ENCODE measurements at regions not wholly inside any gene's neighbourhood (a gene's known extent, or its start where the extent isn't known, plus 50 kb on each side); places are given as distances from the start of the nearest gene placed in this dataset.

DNA sequence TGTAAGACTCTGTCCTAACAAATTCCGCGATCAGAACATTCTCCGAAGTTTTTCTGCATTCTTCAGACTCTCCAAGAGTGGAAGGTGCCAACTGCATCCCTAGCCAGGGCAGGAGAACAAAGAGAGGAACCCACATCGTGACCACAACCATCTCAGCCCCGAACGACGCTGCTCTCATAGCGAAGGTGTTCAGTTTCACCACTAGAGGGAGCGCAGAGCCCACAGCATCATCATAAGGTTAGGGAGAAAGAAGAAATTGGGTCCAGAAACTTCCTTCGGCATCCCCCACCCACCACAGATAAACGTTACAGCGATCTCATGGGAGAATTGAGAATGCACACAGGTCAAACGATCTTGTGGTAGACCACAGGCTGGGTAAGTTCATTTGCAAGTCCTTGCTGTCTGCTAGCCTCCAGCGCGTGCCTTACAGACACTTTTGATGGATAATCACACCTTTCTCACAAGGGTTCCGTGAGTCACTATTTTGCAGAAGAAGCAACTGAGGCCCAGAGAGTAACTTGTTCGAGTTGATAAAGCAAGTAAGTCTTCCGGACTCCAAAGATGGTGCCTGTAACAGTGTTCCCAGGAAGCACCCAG lies 53.7 kb upstream of the ARL4C start:
- H3K27me3 ChIP-seq = no peaks in the 10 kb centered on the region
- peaks cover 9% of the 10 kb centered on the region for H3K4me1 ChIP-seq
- intact Hi-C loops (cut with DNase I) = no loop called here
- H3K9me3 ChIP-seq = no peaks in the 10 kb centered on the region
- H3K4me3 ChIP-seq = no peak overlapping the region
- no peaks in the 10 kb centered on the region for H3K36me3 ChIP-seq
- no peak overlapping the region for H3K27ac ChIP-seq
- TF ChIP-seq POLR2AphosphoS5 (IDR thresholded peaks at IDR 0.05; ENCODE audit: insufficient read depth in 1 of 2, low read depth in 1 of 2) (no peak), POLR2A (IDR thresholded peaks at IDR 0.05) (no peak)
- TF ChIP-seq, protein P1, sequence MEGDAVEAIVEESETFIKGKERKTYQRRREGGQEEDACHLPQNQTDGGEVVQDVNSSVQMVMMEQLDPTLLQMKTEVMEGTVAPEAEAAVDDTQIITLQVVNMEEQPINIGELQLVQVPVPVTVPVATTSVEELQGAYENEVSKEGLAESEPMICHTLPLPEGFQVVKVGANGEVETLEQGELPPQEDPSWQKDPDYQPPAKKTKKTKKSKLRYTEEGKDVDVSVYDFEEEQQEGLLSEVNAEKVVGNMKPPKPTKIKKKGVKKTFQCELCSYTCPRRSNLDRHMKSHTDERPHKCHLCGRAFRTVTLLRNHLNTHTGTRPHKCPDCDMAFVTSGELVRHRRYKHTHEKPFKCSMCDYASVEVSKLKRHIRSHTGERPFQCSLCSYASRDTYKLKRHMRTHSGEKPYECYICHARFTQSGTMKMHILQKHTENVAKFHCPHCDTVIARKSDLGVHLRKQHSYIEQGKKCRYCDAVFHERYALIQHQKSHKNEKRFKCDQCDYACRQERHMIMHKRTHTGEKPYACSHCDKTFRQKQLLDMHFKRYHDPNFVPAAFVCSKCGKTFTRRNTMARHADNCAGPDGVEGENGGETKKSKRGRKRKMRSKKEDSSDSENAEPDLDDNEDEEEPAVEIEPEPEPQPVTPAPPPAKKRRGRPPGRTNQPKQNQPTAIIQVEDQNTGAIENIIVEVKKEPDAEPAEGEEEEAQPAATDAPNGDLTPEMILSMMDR (IDR thresholded peaks at IDR 0.05) = peak; percentile 84 to 90 (median 88)
- no peak for DNase-seq (ENCODE audit: extremely low spot score in 2 of 2)

DNA sequence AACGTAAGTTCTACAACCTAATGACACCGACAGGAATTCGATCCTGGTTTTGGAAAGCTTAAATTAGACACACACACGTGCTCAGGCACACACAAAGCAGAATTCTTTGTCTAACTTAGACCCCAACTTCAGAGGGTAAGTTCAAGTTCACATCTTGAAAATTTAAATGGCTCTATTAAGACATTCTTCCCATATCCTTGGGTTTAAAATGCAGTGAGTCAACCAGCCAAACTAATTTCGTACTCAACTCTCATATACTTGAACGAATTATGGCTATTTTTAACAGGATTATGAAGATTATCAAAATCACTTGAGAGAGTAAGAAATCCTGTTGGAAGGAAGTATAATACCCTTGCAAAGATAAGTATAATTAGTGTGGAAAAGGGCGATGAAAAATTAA lies 53.2 kb upstream of the ARL4C start:
- Histone ChIP-seq H3K4me3 (no peak overlapping the region), H3K36me3 (no peaks in the 10 kb centered on the region), H3K4me1 (peaks cover 9% of the 10 kb centered on the region), H3K27ac (no peak overlapping the region), H3K9me3 (no peaks in the 10 kb centered on the region), H3K27me3 (no peaks in the 10 kb centered on the region)
- intact Hi-C loops (cut with DNase I) = no loop called here
- no peak for DNase-seq (ENCODE audit: extremely low spot score in 2 of 2)
- TF ChIP-seq, protein P1 (IDR thresholded peaks at IDR 0.05) = no peak
- TF ChIP-seq POLR2A (IDR thresholded peaks at IDR 0.05) (no peak), POLR2AphosphoS5 (IDR thresholded peaks at IDR 0.05; ENCODE audit: insufficient read depth in 1 of 2, low read depth in 1 of 2) (no peak)

DNA sequence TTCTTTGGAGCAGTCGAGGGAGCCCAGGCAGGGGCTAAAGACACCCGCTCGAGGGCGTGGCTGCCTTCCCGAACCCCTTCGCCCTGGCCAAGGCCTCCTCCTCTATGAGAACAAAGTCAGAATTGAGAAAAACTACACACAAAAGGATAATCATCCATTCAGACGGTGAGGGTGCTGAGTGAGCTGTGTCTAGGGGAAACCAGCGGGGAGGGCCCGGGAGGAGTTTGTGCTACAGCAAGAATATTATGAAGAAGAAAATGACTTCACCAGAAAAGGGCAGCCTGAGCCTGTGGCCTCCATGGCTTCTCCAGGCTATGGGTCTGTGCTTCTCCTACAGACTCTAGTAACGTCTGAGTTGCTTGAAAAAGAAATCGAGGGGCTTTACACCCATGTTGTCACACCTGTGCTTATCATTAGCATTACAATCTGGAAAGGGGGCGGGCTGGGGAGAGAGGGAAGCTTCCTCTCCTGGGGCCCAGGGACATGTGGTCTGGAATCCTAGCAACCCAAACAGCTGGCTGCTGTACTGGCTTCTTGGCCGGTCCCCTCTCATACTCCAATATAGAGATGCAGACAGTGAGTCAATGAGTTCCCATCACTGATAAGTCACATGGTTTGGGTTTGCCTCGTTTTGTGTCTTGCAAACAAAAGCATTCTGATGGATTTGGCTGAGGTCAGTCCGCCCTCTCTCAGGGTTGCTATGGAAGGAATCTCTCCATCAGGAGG lies 52.0 kb upstream of the ARL4C start:
- intact Hi-C loops (cut with DNase I) = no loop called here
- no peak for DNase-seq (ENCODE audit: extremely low spot score in 2 of 2)
- Histone ChIP-seq H3K4me3 (no peak overlapping the region), H3K36me3 (no peaks in the 10 kb centered on the region), H3K4me1 (peaks cover 9% of the 10 kb centered on the region), H3K27me3 (no peaks in the 10 kb centered on the region), H3K9me3 (no peaks in the 10 kb centered on the region), H3K27ac (no peak overlapping the region)
- no peak for TF ChIP-seq POLR2A (IDR thresholded peaks at IDR 0.05)
- TF ChIP-seq POLR2AphosphoS5 (IDR thresholded peaks at IDR 0.05; ENCODE audit: insufficient read depth in 1 of 2, low read depth in 1 of 2) = no peak
- TF ChIP-seq, protein P1 (IDR thresholded peaks at IDR 0.05) = no peak

DNA sequence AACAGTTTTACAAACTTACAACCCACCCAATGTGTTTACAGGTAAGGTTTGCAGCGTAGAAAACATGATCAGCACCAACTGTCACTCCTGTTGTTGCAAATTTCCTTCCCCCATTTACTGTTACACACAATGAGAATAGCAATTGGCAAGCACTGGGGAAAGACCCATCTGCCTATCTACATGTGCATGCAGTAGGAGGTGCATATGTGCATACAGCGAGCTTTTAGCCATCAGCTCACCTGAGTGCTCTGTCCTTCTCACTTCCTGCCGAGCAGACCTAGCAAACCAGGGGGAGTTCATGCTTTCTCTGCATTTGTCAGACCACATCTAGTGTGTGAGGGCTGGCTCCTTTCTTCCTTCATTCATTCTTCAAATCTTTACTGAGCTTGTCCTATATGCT lies 49.9 kb upstream of the ARL4C start:
- Histone ChIP-seq H3K36me3 (no peaks in the 10 kb centered on the region), H3K27ac (no peak overlapping the region), H3K4me1 (peaks cover 9% of the 10 kb centered on the region), H3K4me3 (no peak overlapping the region), H3K9me3 (no peaks in the 10 kb centered on the region), H3K27me3 (no peaks in the 10 kb centered on the region)
- no peak for DNase-seq (ENCODE audit: extremely low spot score in 2 of 2)
- TF ChIP-seq, protein P1 (IDR thresholded peaks at IDR 0.05) = no peak
- TF ChIP-seq POLR2AphosphoS5 (IDR thresholded peaks at IDR 0.05; ENCODE audit: insufficient read depth in 1 of 2, low read depth in 1 of 2) = no peak
- no peak for TF ChIP-seq POLR2A (IDR thresholded peaks at IDR 0.05)
- intact Hi-C loops (cut with DNase I) = no loop called here

Data from vagina (tissue), 2 donors.